SJSA1 (cell line): ENCODE measurements at regions not wholly inside any gene's neighbourhood (a gene's known extent, or its start where the extent isn't known, plus 50 kb on each side); places are given as distances from the start of the nearest gene placed in this dataset.

Experiments used
- DNase-seq, 2 experiments: peaks; one replicate each; pipeline ENCODE4 v3.0.0-alpha.2; 2015 to 2020; ENCODE audit warnings: low spot score in 2 of 2, low read depth in 1 of 2
- H3K27ac ChIP-seq: fragments of 250-450 bp; sonication (Bioruptor Pico); 2 replicates; pipeline ENCODE4 v1.5.1; 2020; ENCODE audit warnings: mild to moderate bottlenecking, moderate library complexity
- H3K27me3 ChIP-seq: fragments of 250-450 bp; sonication (Bioruptor Pico); replicated peaks from 2 replicates; pipeline ENCODE4 v1.5.1; 2020; ENCODE audit warnings: mild to moderate bottlenecking, moderate library complexity
- H3K36me3 ChIP-seq: fragments of 250-450 bp; sonication (Bioruptor Pico); 2 replicates; pipeline ENCODE4 v1.5.1; 2020; ENCODE audit warnings: mild to moderate bottlenecking
- H3K4me1 ChIP-seq: fragments of 250-450 bp; sonication (Bioruptor Pico); replicated peaks from 2 replicates; pipeline ENCODE4 v1.6.1; 2021; ENCODE audit warnings: mild to moderate bottlenecking
- H3K4me3 ChIP-seq: fragments of 250-450 bp; sonication (Bioruptor Pico); 2 replicates; pipeline ENCODE4 v1.5.1; 2020; ENCODE audit warnings: mild to moderate bottlenecking
- H3K9me3 ChIP-seq: fragments of 250-450 bp; sonication (Bioruptor Pico); replicated peaks from 2 replicates; pipeline ENCODE4 v1.5.1; 2020; ENCODE audit warnings: mild to moderate bottlenecking

- H3K4me1 ChIP-seq, result peaks cover 8% of the 10 kb centered on the region
- no peaks in the 10 kb centered on the region for H3K27me3 ChIP-seq
- H3K27ac ChIP-seq, result no peak overlapping the region
- H3K4me3 ChIP-seq, result no peak overlapping the region
- H3K9me3 ChIP-seq, result no peaks in the 10 kb centered on the region
- no peak for DNase-seq
- H3K36me3 ChIP-seq, result no peaks in the 10 kb centered on the region
Observed at GRCh38 chr6:93105907-93106306, 313.5 kb downstream of the EPHA7 start.

DNA sequence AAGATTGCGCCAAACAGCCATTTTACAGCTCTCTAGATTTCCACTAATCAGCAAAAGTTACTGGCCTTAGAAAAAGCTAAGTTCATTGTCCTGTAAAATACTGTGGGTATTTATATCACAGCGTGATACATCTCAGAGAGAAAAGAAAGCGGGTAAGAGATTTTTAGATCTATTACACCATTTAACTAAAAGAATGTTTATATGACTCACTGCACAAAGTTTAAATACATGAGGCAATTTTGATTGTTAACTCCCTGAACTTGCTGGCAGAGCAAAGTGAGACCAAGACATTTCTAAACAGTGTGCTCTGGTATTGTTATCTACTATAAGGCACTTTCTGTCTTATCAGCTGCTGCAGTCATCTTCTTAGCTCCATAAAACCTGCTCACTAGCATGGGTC lies 314.3 kb downstream of the EPHA7 start:
- Histone ChIP-seq H3K9me3 (no peaks in the 10 kb centered on the region), H3K27me3 (no peaks in the 10 kb centered on the region), H3K27ac (peak overlapping the region; percentile 42), H3K4me3 (no peak overlapping the region), H3K36me3 (no peaks in the 10 kb centered on the region), H3K4me1 (peaks cover 8% of the 10 kb centered on the region)
- DNase-seq, result peak in 1 of 2 experiments; percentile 55

DNA sequence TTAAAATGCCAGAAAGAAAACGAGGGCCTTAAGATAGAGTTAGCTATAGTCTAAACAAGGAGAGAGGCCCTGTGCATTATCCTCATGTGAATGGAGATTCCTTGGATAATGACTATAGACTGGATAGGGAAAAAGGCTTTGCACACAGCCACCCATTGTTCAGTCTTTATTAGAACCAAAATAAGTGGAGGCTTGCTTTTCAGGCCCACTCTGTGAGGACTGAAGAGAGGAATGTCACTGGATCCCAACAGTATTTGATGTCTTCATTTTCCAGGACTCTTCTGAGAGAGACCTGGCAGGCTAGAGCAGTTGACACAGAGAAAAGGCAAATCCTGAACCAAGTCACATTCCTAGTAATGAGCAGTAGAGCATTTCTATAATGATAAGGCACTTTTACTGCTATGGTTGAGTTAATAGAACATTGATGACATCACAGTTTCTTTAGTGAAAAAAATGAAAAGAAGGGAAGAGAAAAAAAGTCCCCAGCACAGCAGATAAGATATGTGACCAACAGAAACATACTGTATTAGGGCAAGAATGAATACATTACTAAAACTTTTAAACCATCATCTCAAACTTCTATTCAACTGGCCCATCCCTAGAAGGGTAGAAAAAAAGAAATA lies 315.1 kb downstream of the EPHA7 start:
- Histone ChIP-seq H3K9me3 (no peaks in the 10 kb centered on the region), H3K4me3 (no peak overlapping the region), H3K36me3 (no peaks in the 10 kb centered on the region), H3K27me3 (no peaks in the 10 kb centered on the region), H3K4me1 (peaks cover 8% of the 10 kb centered on the region), H3K27ac (peak overlapping the region; percentile 42)
- peak in 1 of 2 experiments; percentile 1 for DNase-seq

DNA sequence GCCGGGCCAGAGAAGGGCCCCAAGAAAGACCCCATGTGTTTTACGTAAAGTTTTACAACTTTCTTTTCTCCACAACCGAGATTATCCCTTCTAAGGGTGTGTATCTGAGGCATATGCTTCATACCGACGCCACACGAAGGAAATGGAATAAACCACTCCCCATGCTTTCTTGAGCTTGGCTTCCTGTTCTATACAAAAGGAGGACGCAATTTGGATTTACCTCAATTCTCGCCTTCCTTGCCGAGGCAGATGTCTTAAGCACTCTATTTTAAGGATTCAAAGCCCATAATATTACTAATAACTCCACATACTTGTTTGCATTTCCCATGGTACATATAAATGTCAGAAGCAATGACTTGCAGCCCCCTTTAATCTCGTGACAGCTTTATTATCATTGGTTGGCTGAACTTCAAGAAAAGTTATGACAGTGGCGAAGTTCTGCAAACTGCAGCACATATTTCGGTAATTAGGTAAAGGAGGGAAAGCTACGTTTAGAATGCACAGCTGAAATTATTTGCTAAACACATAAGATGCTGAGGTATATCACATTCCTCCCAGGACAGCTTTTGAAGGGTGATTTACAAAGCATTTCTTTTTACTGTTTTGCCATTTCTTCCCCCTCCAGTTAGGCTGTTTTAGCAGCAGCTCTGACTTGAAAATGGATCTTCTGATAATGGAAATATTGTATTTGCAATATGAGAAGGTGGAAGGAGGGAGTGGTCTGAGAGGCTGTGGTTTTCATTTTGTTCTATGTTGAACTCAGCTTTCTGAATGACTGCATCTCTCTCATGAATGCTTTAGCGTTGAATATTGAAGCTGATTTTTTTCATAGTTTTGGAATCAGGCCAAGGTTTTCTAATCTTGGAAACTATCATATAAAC lies 330.5 kb downstream of the EPHA7 start:
- H3K36me3 ChIP-seq, result no peaks in the 10 kb centered on the region
- no peaks in the 10 kb centered on the region for H3K9me3 ChIP-seq
- no peak for DNase-seq
- no peaks in the 10 kb centered on the region for H3K4me1 ChIP-seq
- H3K27ac ChIP-seq, result no peak overlapping the region
- no peak overlapping the region for H3K4me3 ChIP-seq
- H3K27me3 ChIP-seq, result no peaks in the 10 kb centered on the region

DNA sequence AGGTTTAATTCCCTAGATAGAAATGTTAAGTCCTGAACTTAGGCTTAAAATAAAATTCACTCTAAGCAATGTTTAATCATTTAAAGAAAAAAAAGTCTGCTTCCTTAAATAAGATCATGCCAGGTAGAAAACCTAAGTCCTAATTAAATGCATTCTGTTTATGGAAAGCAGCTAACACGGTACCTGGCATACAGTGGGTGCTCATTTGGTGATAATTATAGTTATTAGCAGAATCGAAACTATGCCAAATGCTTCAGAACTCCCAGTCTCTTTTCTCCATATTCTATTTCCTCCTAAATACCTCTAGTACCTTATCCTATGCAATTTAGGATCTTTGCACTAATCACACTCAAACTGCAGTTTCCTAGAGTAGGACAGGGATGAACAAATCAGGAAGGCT lies 331.8 kb downstream of the EPHA7 start:
- no peak for DNase-seq
- H3K9me3 ChIP-seq, result no peaks in the 10 kb centered on the region
- no peaks in the 10 kb centered on the region for H3K36me3 ChIP-seq
- no peak overlapping the region for H3K4me3 ChIP-seq
- H3K4me1 ChIP-seq, result no peaks in the 10 kb centered on the region
- no peak overlapping the region for H3K27ac ChIP-seq
- no peaks in the 10 kb centered on the region for H3K27me3 ChIP-seq

GRCh38 chr6:93086351-93086750 lies 333.0 kb downstream of the EPHA7 start:
- H3K4me1 ChIP-seq, result no peaks in the 10 kb centered on the region
- DNase-seq, result no peak
- no peak overlapping the region for H3K27ac ChIP-seq
- no peaks in the 10 kb centered on the region for H3K36me3 ChIP-seq
- H3K27me3 ChIP-seq, result no peaks in the 10 kb centered on the region
- no peaks in the 10 kb centered on the region for H3K9me3 ChIP-seq
- H3K4me3 ChIP-seq, result no peak overlapping the region

- no peaks in the 10 kb centered on the region for H3K4me1 ChIP-seq
- H3K4me3 ChIP-seq, result no peak overlapping the region
- no peaks in the 10 kb centered on the region for H3K9me3 ChIP-seq
- no peaks in the 10 kb centered on the region for H3K36me3 ChIP-seq
- DNase-seq, result no peak
- H3K27me3 ChIP-seq, result no peaks in the 10 kb centered on the region
- H3K27ac ChIP-seq, result no peak overlapping the region
Observed at GRCh38 chr6:93083337-93084230, 335.8 kb downstream of the EPHA7 start.

GRCh38 chr6:93081901-93082300 lies 337.5 kb downstream of the EPHA7 start:
- Histone ChIP-seq H3K4me1 (no peaks in the 10 kb centered on the region), H3K27me3 (no peaks in the 10 kb centered on the region)

DNA sequence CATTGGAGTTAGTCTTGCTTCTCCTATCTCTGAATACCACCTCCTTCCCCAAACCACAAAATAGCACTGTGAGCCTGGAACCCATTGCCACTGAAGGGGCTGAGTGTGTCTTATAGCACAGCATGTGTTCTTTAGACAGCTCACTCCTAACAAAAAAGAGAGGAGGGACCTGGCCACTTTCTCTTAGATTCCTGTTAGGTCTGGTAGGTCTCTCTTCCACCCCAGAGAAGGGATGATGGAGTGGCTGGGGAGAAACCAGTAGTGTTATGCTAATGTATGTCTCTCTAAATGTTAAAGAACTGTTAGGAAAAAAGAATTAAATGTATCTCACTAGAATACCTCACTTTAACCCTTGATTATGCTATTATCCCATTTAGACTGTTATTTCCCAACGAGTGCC lies 340.3 kb downstream of the EPHA7 start:
- H3K27ac ChIP-seq, result no peak overlapping the region
- H3K4me3 ChIP-seq, result no peak overlapping the region
- no peaks in the 10 kb centered on the region for H3K27me3 ChIP-seq
- H3K4me1 ChIP-seq, result no peaks in the 10 kb centered on the region
- DNase-seq, result no peak
- no peaks in the 10 kb centered on the region for H3K36me3 ChIP-seq
- no peaks in the 10 kb centered on the region for H3K9me3 ChIP-seq

More at GRCh38 chr6:93081901-93082300, 337.5 kb downstream of the EPHA7 start:
- no peaks in the 10 kb centered on the region for H3K36me3 ChIP-seq
- H3K27ac ChIP-seq, result no peak overlapping the region
- no peak for DNase-seq
- no peak overlapping the region for H3K4me3 ChIP-seq
- no peaks in the 10 kb centered on the region for H3K9me3 ChIP-seq

DNA sequence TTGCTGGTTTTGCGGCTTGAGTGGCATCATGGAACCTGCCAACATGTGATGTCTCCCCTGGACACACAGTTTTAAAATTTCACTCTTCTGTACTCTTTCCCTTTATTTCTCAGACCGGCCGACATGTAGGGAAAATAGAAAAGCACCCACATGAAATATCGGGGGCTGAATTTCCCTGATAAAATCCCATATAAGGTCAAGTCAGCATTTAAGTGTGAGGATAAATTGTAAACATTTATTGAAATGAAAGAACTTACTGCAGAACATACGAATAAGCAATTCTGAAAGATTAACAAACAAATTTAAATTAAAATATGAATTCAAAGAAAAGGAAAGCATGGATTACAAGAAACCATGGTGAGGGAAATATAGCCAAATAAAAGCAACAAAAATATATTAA lies 345.5 kb downstream of the EPHA7 start:
- no peaks in the 10 kb centered on the region for H3K36me3 ChIP-seq

DNA sequence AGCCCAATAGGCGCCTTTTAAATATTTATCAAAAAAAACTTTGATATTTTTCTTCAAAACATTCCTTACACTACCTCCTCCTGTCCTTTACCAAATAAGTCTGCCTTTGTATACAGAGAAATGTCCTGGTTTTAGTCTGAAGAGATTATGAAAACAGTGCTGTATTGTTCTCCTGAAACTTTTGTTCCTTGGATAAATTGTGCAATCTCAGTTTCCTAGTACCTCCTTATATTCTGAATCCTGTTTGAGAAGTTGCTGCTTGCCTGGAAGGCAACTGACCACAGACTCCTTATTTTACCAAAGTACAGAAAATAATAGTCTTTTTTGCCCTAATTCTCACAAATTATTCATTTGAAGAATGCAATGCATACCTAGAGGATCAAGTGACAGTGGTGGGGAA lies 349.5 kb downstream of the EPHA7 start:
- H3K4me1 ChIP-seq, result no peaks in the 10 kb centered on the region
- H3K9me3 ChIP-seq, result no peaks in the 10 kb centered on the region
- H3K36me3 ChIP-seq, result no peaks in the 10 kb centered on the region
- no peak overlapping the region for H3K4me3 ChIP-seq
- no peak for DNase-seq
- H3K27me3 ChIP-seq, result no peaks in the 10 kb centered on the region
- H3K27ac ChIP-seq, result no peak overlapping the region

More for the DNA sequence above, 345.5 kb downstream of the EPHA7 start:
- no peaks in the 10 kb centered on the region for H3K9me3 ChIP-seq
- no peaks in the 10 kb centered on the region for H3K4me1 ChIP-seq
- H3K27me3 ChIP-seq, result no peaks in the 10 kb centered on the region
- no peak overlapping the region for H3K27ac ChIP-seq
- DNase-seq, result no peak
- no peak overlapping the region for H3K4me3 ChIP-seq

GRCh38 chr6:93059911-93060310 lies 359.4 kb downstream of the EPHA7 start:
- Histone ChIP-seq H3K27me3 (no peaks in the 10 kb centered on the region), H3K36me3 (no peaks in the 10 kb centered on the region), H3K4me3 (no peak overlapping the region), H3K4me1 (no peaks in the 10 kb centered on the region), H3K27ac (no peak overlapping the region), H3K9me3 (no peaks in the 10 kb centered on the region)
- DNase-seq, result no peak

GRCh38 chr6:93057584-93057983 lies 361.8 kb downstream of the EPHA7 start:
- H3K36me3 ChIP-seq, result no peaks in the 10 kb centered on the region
- no peaks in the 10 kb centered on the region for H3K4me1 ChIP-seq
- no peaks in the 10 kb centered on the region for H3K27me3 ChIP-seq
- H3K27ac ChIP-seq, result no peak overlapping the region
- no peaks in the 10 kb centered on the region for H3K9me3 ChIP-seq
- no peak overlapping the region for H3K4me3 ChIP-seq
- no peak for DNase-seq

DNA sequence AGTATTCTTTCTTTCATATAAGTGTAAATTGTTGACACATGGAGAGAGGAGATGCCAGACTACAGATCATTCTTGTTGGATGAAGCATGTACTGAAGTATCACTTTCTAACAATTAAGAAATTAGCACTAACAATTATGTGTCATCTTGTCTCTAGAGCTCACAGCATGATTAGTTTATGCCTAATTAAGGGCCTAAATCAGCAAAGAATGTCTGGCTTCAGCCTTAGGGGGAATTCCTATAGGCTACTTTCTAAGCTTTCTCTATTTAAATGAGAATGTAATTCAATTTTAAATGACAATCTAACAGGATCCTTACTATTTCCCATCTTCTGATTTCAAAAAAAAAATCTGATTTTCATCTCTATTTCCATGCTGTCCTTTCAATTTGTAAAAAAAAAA lies 371.0 kb downstream of the EPHA7 start:
- Histone ChIP-seq H3K27me3 (no peaks in the 10 kb centered on the region), H3K27ac (no peak overlapping the region), H3K4me3 (no peak overlapping the region), H3K4me1 (no peaks in the 10 kb centered on the region), H3K36me3 (no peaks in the 10 kb centered on the region), H3K9me3 (no peaks in the 10 kb centered on the region)
- DNase-seq, result no peak
